Trophoblast cell (in vitro differentiated cells and primary cell): ENCODE measurements at regions not wholly inside any gene's neighbourhood (a gene's known extent, or its start where the extent isn't known, plus 50 kb on each side); places are given as distances from the start of the nearest gene placed in this dataset.
A peak's percentile ranks its signal among the peaks of the same experiment; 100 is the strongest.

Experiments used
- DNase-seq, 2 donors: peaks; one replicate each; pipeline ENCODE4 v3.0.0-alpha.2; 2016
- H2AFZ ChIP-seq: 2 replicates; pipeline ENCODE4 v1.6.1; 2013; ENCODE audit warnings: low read length, moderate library complexity, mild to moderate bottlenecking; ENCODE audit not compliant: insufficient read depth, poor library complexity
- H2AK5ac ChIP-seq: 2 replicates; pipeline ENCODE4 v1.6.1; 2013; ENCODE audit warnings: mild to moderate bottlenecking, low read length
- H2BK120ac ChIP-seq: 2 replicates; pipeline ENCODE4 v1.6.1; 2013; ENCODE audit warnings: low read length, mild to moderate bottlenecking, moderate library complexity; ENCODE audit not compliant: insufficient read depth, poor library complexity
- H2BK12ac ChIP-seq: 2 replicates; pipeline ENCODE4 v1.6.1; 2013; ENCODE audit warnings: mild to moderate bottlenecking, low read length, moderate library complexity
- H2BK5ac ChIP-seq: 2 replicates; pipeline ENCODE4 v1.6.1; 2013; ENCODE audit warnings: low read length, low read depth, moderate library complexity, mild to moderate bottlenecking; ENCODE audit not compliant: poor library complexity
- H3K14ac ChIP-seq: 2 replicates; pipeline ENCODE4 v1.6.1; 2013; ENCODE audit warnings: mild to moderate bottlenecking, low read length
- H3K18ac ChIP-seq: 2 replicates; pipeline ENCODE4 v1.6.1; 2013; ENCODE audit warnings: mild to moderate bottlenecking, low read length
- H3K23ac ChIP-seq: 2 replicates; pipeline ENCODE4 v1.6.1; 2013; ENCODE audit warnings: low read length
- H3K27ac ChIP-seq: 2 replicates; pipeline ENCODE4 v1.5.1; 2013; ENCODE audit warnings: low read depth, mild to moderate bottlenecking, inconsistent platforms, low read length, moderate library complexity
- H3K27me3 ChIP-seq: 2 replicates; pipeline ENCODE4 v1.6.1; 2013; ENCODE audit warnings: inconsistent platforms, mild to moderate bottlenecking, low read length, moderate library complexity; ENCODE audit not compliant: insufficient read depth
- H3K36me3 ChIP-seq, 2 experiments: 1 replicate in 1 of 2; 2 replicates in 1 of 2; pipeline ENCODE4 v1.6.1; 2013; ENCODE audit warnings: low read length in 2 of 2, mild to moderate bottlenecking in 2 of 2, moderate library complexity in 1 of 2; ENCODE audit not compliant: insufficient read depth in 2 of 2, control insufficient read depth in 1 of 2
- H3K4ac ChIP-seq: 2 replicates; pipeline ENCODE4 v1.6.1; 2013; ENCODE audit warnings: low read depth, mild to moderate bottlenecking, low read length, moderate library complexity
- H3K4me1 ChIP-seq, 2 experiments: 1 replicate in 1 of 2; 2 replicates in 1 of 2; pipeline ENCODE4 v1.6.1; 2013; ENCODE audit warnings: low read length in 2 of 2, mild to moderate bottlenecking in 2 of 2, moderate library complexity in 1 of 2; ENCODE audit not compliant: insufficient read depth in 2 of 2, control insufficient read depth in 1 of 2
- H3K4me2 ChIP-seq: 2 replicates; pipeline ENCODE4 v1.6.1; 2013; ENCODE audit warnings: inconsistent platforms, mild to moderate bottlenecking, low read length, moderate library complexity
- H3K4me3 ChIP-seq: 2 replicates; pipeline ENCODE4 v1.5.1; 2013; ENCODE audit warnings: mild to moderate bottlenecking, low read depth, low read length, inconsistent platforms
- H3K79me1 ChIP-seq: one replicate; pipeline ENCODE4 v1.6.1; 2013; ENCODE audit warnings: low read length
- H3K79me2 ChIP-seq: 2 replicates; pipeline ENCODE4 v1.6.1; 2013; ENCODE audit warnings: low read length, mild to moderate bottlenecking; ENCODE audit not compliant: control insufficient read depth, insufficient read depth, poor library complexity
- H3K9ac ChIP-seq: 2 replicates; pipeline ENCODE4 v1.6.1; 2013; ENCODE audit warnings: mild to moderate bottlenecking, low read length
- H3K9me3 ChIP-seq: 2 replicates; pipeline ENCODE4 v1.6.1; 2013; ENCODE audit warnings: low read depth, mild to moderate bottlenecking, control low read depth, inconsistent platforms, low read length; ENCODE audit not compliant: insufficient read depth
- H4K12ac ChIP-seq: 2 replicates; pipeline ENCODE4 v1.6.1; 2013; ENCODE audit warnings: low read depth, mild to moderate bottlenecking, low read length, moderate library complexity
- H4K8ac ChIP-seq: 2 replicates; pipeline ENCODE4 v1.6.1; 2013; ENCODE audit warnings: low read depth, mild to moderate bottlenecking, low read length, moderate library complexity
- H4K91ac ChIP-seq: one replicate; pipeline ENCODE4 v1.6.1; 2013; ENCODE audit warnings: low read depth, mild to moderate bottlenecking, low read length, moderate library complexity
- WGBS: extraction: QIAGEN DNeasy Blood & Tissue Kit; methylation state at CpG from one replicate; pipeline ENCODE4 v1.1.7; 2013; ENCODE audit warnings: missing lambda C conversion rate; ENCODE audit not compliant: insufficient read length, insufficient coverage; ENCODE audit errors: extremely low coverage; 5-methylcytosine and 5-hydroxymethylcytosine counted together

- H3K4me2 ChIP-seq, result no peak overlapping the region
- H4K8ac ChIP-seq, result no peak overlapping the region
- H3K4me1 ChIP-seq, result no peaks in the 10 kb centered on the region
- H3K36me3 ChIP-seq, result no peaks in the 10 kb centered on the region
- DNase-seq, result no peak
- H3K4ac ChIP-seq, result no peak overlapping the region
- H2BK12ac ChIP-seq, result no peak overlapping the region
- H2BK5ac ChIP-seq, result no peak overlapping the region
- no peak overlapping the region for H3K14ac ChIP-seq
- H3K27me3 ChIP-seq, result no peaks in the 10 kb centered on the region
- no CpG with 5 or more reads among the region's 2 CpGs for WGBS
- H3K9ac ChIP-seq, result no peak overlapping the region
- no peak overlapping the region for H2AK5ac ChIP-seq
- H3K18ac ChIP-seq, result no peak overlapping the region
- no peak overlapping the region for H3K4me3 ChIP-seq
- H3K79me2 ChIP-seq, result no peaks in the 10 kb centered on the region
- no peaks in the 10 kb centered on the region for H3K79me1 ChIP-seq
- no peaks in the 10 kb centered on the region for H3K9me3 ChIP-seq
- H3K27ac ChIP-seq, result no peak overlapping the region
- H3K23ac ChIP-seq, result no peak overlapping the region
- H2AFZ ChIP-seq, result no peak overlapping the region
- no peak overlapping the region for H4K12ac ChIP-seq
- no peak overlapping the region for H2BK120ac ChIP-seq
- H4K91ac ChIP-seq, result no peak overlapping the region
These were observed 210.3 kb downstream of the BTG1 start for GRCh38 chr12:91935296-91935695.

- no peak overlapping the region for H3K23ac ChIP-seq
- no peaks in the 10 kb centered on the region for H3K36me3 ChIP-seq
- H3K4me1 ChIP-seq, result no peaks in the 10 kb centered on the region
- no peak overlapping the region for H2BK12ac ChIP-seq
- H4K91ac ChIP-seq, result no peak overlapping the region
- no peak overlapping the region for H2AK5ac ChIP-seq
- no peaks in the 10 kb centered on the region for H3K27me3 ChIP-seq
- H3K4me2 ChIP-seq, result no peak overlapping the region
- H3K4ac ChIP-seq, result no peak overlapping the region
- no peak overlapping the region for H2AFZ ChIP-seq
- no peak overlapping the region for H3K4me3 ChIP-seq
- H2BK120ac ChIP-seq, result no peak overlapping the region
- no peak for DNase-seq
- no peak overlapping the region for H3K14ac ChIP-seq
- no peaks in the 10 kb centered on the region for H3K9me3 ChIP-seq
- no peak overlapping the region for H4K12ac ChIP-seq
- H3K18ac ChIP-seq, result no peak overlapping the region
- H4K8ac ChIP-seq, result no peak overlapping the region
- no CpG with 5 or more reads among the region's 2 CpGs for WGBS
- no peak overlapping the region for H2BK5ac ChIP-seq
- peak overlapping the region; percentile 8 for H3K9ac ChIP-seq
- no peak overlapping the region for H3K27ac ChIP-seq
- no peaks in the 10 kb centered on the region for H3K79me2 ChIP-seq
- H3K79me1 ChIP-seq, result no peaks in the 10 kb centered on the region
These were observed 214.5 kb downstream of the BTG1 start for GRCh38 chr12:91931111-91931510.

GRCh38 chr12:91928501-91928900, 217.1 kb downstream of the BTG1 start:
- no peak overlapping the region for H2BK120ac ChIP-seq
- H3K18ac ChIP-seq, result no peak overlapping the region
- H4K91ac ChIP-seq, result no peak overlapping the region
- H3K4me3 ChIP-seq, result no peak overlapping the region
- WGBS, result no CpG with 5 or more reads among the region's 2 CpGs
- H2AFZ ChIP-seq, result no peak overlapping the region
- H3K36me3 ChIP-seq, result no peaks in the 10 kb centered on the region
- H3K79me1 ChIP-seq, result no peaks in the 10 kb centered on the region
- H3K27ac ChIP-seq, result no peak overlapping the region
- H3K9ac ChIP-seq, result no peak overlapping the region
- H4K8ac ChIP-seq, result no peak overlapping the region
- H3K79me2 ChIP-seq, result no peaks in the 10 kb centered on the region
- H4K12ac ChIP-seq, result no peak overlapping the region
- H3K27me3 ChIP-seq, result no peaks in the 10 kb centered on the region
- no peak overlapping the region for H3K4me2 ChIP-seq
- no peak overlapping the region for H2BK5ac ChIP-seq
- H3K14ac ChIP-seq, result no peak overlapping the region
- no peaks in the 10 kb centered on the region for H3K9me3 ChIP-seq
- no peak overlapping the region for H2BK12ac ChIP-seq
- no peaks in the 10 kb centered on the region for H3K4me1 ChIP-seq
- H2AK5ac ChIP-seq, result no peak overlapping the region
- no peak overlapping the region for H3K23ac ChIP-seq
- no peak for DNase-seq
- no peak overlapping the region for H3K4ac ChIP-seq

GRCh38 chr12:91926848-91927247, 218.8 kb downstream of the BTG1 start:
- H2BK5ac ChIP-seq, result no peak overlapping the region
- no peak overlapping the region for H3K9ac ChIP-seq
- H2BK12ac ChIP-seq, result no peak overlapping the region
- no peak overlapping the region for H4K8ac ChIP-seq
- no peak overlapping the region for H2BK120ac ChIP-seq
- no peaks in the 10 kb centered on the region for H3K36me3 ChIP-seq
- no peaks in the 10 kb centered on the region for H3K27me3 ChIP-seq
- no peak overlapping the region for H2AK5ac ChIP-seq
- H4K91ac ChIP-seq, result no peak overlapping the region
- no peak overlapping the region for H3K18ac ChIP-seq
- H3K79me1 ChIP-seq, result no peaks in the 10 kb centered on the region
- H3K14ac ChIP-seq, result no peak overlapping the region
- no peak overlapping the region for H3K23ac ChIP-seq
- H4K12ac ChIP-seq, result no peak overlapping the region
- WGBS, result no CpG with 5 or more reads among the region's 1 CpG
- H3K4me3 ChIP-seq, result no peak overlapping the region
- no peaks in the 10 kb centered on the region for H3K4me1 ChIP-seq
- peak in 1 of 2 donors; percentile 17 for DNase-seq
- H3K27ac ChIP-seq, result no peak overlapping the region
- H2AFZ ChIP-seq, result no peak overlapping the region
- no peaks in the 10 kb centered on the region for H3K9me3 ChIP-seq
- no peaks in the 10 kb centered on the region for H3K79me2 ChIP-seq
- no peak overlapping the region for H3K4ac ChIP-seq
- no peak overlapping the region for H3K4me2 ChIP-seq
